Coronary artery (tissue), 2 donors: ENCODE measurements at regions not wholly inside any gene's neighbourhood (a gene's known extent, or its start where the extent isn't known, plus 50 kb on each side); places are given as distances from the start of the nearest gene placed in this dataset.

Experiments
- DNase-seq: peaks from one replicate; pipeline ENCODE4 v3.0.0-alpha.2; 2017; ENCODE audit warnings: low spot score
- H3K27ac ChIP-seq, 2 donors: fragments of 200-600 bp; sonication (generic); one replicate each; pipeline ENCODE4 v1.5.1; 2016 to 2019
- H3K4me3 ChIP-seq: fragments of 200-600 bp; sonication (generic); 2 replicates; pipeline ENCODE4 v1.5.1; 2016; ENCODE audit warnings: mild to moderate bottlenecking, moderate library complexity
- TF ChIP-seq, protein P1 (sequence below): fragments of 200-600 bp; sonication (generic); IDR thresholded peaks from one replicate; pipeline ENCODE4 v1.5.1; 2019; ENCODE audit warnings: antibody characterized with exemption

DNA sequence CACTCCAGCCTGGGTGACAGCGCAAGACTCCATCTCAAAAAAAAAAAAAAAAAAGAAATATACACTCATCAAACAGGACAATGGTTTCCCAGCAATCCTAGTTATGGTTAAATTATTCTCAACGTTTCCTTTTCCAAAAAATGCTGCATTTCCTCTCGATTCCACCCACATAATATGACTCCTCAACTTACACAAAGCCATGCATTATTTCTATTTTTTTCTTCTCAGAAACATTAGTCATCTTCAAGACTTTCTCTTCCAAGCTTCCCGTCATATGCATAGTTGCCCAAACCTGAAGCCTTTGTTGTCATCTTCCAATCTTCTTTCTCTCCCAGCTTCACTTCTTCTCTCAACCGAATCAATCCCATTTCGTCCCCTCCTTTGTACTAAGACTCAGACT, 61.4 kb upstream of the RANBP6 start:
- TF ChIP-seq, protein P1, sequence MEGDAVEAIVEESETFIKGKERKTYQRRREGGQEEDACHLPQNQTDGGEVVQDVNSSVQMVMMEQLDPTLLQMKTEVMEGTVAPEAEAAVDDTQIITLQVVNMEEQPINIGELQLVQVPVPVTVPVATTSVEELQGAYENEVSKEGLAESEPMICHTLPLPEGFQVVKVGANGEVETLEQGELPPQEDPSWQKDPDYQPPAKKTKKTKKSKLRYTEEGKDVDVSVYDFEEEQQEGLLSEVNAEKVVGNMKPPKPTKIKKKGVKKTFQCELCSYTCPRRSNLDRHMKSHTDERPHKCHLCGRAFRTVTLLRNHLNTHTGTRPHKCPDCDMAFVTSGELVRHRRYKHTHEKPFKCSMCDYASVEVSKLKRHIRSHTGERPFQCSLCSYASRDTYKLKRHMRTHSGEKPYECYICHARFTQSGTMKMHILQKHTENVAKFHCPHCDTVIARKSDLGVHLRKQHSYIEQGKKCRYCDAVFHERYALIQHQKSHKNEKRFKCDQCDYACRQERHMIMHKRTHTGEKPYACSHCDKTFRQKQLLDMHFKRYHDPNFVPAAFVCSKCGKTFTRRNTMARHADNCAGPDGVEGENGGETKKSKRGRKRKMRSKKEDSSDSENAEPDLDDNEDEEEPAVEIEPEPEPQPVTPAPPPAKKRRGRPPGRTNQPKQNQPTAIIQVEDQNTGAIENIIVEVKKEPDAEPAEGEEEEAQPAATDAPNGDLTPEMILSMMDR: no peak
- DNase-seq: no peak
- Histone ChIP-seq H3K27ac (no peak overlapping the region), H3K4me3 (no peak overlapping the region)

DNA sequence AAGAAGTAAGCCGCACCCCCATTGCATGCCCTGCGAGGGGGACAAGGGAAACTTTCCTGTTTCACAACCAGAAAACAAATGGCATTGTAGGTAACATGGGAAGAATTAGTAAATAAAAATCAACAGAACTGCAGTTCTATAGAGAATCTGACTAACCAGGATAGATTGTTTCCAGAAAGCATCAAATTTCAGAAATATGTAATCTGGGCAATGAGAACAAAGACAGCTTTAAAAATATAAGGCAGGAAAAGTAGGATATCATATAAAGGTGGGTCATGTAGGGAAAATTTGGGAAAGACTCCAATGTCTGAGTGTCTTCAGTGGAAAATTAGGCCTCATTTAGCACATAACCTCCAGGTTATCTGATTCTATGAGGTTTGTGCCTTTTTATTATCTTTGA, 58.3 kb upstream of the RANBP6 start:
- TF ChIP-seq, protein P1: no peak
- Histone ChIP-seq H3K4me3 (no peak overlapping the region), H3K27ac (no peak overlapping the region)
- no peak for DNase-seq

DNA sequence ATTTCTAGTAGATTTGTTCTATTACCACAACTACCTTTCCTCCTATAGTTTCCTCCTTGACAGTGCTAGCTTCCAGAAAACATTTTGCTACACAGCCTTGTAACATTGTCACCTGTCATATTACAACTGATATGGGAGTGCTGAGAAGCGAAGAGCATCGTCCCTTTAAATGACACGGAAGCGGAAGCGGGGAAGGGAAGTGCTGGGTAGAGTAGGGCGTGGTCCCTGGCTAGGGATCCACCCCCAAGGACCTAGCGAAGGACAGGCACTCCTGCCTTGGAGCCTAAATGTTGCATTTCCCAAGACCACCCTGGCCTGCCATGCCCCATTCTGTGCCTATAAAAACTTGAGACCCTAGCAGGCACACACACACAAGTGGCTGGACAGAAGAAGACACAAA, 57.4 kb upstream of the RANBP6 start:
- TF ChIP-seq, protein P1: no peak
- no peak overlapping the region for H3K4me3 ChIP-seq
- no peak overlapping the region for H3K27ac ChIP-seq
- no peak for DNase-seq

DNA sequence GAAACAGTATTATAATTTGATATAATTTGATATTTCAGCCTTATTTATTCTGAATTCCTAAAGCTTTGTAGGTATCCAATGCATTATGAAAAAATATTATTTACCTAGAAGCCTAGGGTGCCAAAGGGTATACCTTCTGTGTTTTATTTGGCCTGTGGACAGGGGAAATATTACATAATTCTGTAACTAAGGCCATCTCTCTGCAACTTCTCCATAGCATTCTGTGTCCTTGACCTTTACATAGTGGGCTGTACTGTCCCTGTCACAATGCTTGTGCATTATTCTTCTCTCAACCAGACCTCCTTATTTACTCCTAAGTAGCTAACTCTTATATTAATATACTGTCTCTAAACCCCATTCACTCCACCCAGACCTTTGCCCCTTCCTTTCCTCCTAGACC, 57.0 kb upstream of the RANBP6 start:
- TF ChIP-seq, protein P1: no peak
- no peak for DNase-seq
- Histone ChIP-seq H3K27ac (no peak overlapping the region), H3K4me3 (no peak overlapping the region)

DNA sequence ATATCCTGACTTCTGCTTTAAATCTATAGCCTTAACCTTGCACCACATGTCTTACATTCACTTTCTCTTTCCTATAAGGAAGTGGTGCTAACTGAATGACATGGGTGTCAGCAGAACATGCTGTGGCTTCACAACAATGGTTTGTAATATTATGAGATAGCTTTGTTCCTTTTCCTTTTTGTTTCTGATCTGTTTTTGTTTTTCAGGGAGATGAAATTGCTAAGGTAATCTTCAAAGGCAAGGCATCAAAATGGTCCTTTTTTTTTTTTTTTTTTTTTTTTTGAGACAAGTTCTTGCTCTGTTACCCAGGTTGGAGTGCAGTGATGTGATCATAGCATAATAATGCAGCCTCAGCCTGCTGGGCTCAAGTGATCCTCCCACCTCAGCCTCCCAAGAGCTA, 53.6 kb upstream of the RANBP6 start:
- TF ChIP-seq, protein P1: no peak
- no peak for DNase-seq
- Histone ChIP-seq H3K27ac (no peak overlapping the region), H3K4me3 (no peak overlapping the region)

DNA sequence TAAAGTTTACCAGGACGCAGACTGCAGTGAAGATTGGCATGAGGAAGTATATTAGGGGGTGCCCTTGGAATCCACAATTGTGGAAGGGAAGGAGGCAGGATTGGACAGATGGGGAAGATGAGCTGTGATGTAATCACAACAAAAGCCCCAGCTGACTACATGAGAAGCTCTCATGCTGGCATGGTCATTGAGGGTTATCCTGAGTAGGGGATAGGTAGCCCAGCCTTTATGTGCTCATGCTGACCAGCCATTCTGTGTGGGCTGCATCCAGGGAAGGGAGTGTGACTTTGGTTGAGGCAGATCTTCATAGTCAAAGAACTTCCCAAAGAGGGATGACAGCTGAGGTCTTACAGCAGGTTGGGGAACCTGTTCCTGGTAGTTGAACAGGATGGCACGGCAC, 52.0 kb upstream of the RANBP6 start:
- no peak for DNase-seq
- TF ChIP-seq, protein P1: no peak

More for the DNA sequence above, 52.0 kb upstream of the RANBP6 start:
- Histone ChIP-seq H3K4me3 (no peak overlapping the region), H3K27ac (no peak overlapping the region)
